Thymus (tissue), 11 donors: ENCODE measurements at regions not wholly inside any gene's neighbourhood (a gene's known extent, or its start where the extent isn't known, plus 50 kb on each side); places are given as distances from the start of the nearest gene placed in this dataset.
"Not testable (repeated sequence)": the region's sequence is repeated elsewhere in the genome, so short reads cannot be mapped to it uniquely, and the experiment has no call there.

Experiments used
- DNase-seq, 9 donors: peaks; one replicate each; pipeline ENCODE4 v3.0.0-alpha.2; 2013; ENCODE audit warnings: low spot score in 9 of 9, low read depth in 6 of 9, missing footprints in 1 of 9
- H3K27ac ChIP-seq, 2 donors: one replicate each; pipeline ENCODE4 v1.5.1; 2013; ENCODE audit warnings: control low read depth in 1 of 2, low read depth in 1 of 2, low read length in 1 of 2, mild to moderate bottlenecking in 1 of 2, moderate library complexity in 1 of 2
- H3K27me3 ChIP-seq, 2 donors: one replicate each; pipeline ENCODE4 v1.5.1; 2013; ENCODE audit warnings: low read length in 1 of 2; ENCODE audit not compliant: control insufficient read depth in 2 of 2, insufficient read depth in 1 of 2
- H3K36me3 ChIP-seq, 2 donors: one replicate each; pipeline ENCODE4 v1.5.1; 2013; ENCODE audit warnings: low read length in 1 of 2, mild to moderate bottlenecking in 1 of 2, moderate library complexity in 1 of 2; ENCODE audit not compliant: control insufficient read depth in 2 of 2, insufficient read depth in 2 of 2
- H3K4me1 ChIP-seq, 2 donors: one replicate each; pipeline ENCODE4 v1.5.1; 2013; ENCODE audit warnings: low read length in 2 of 2; ENCODE audit not compliant: control insufficient read depth in 2 of 2, insufficient read depth in 2 of 2
- H3K4me3 ChIP-seq, 2 donors: one replicate each; pipeline ENCODE4 v1.5.1; 2013; ENCODE audit warnings: low read length in 2 of 2, control low read depth in 1 of 2, mild to moderate bottlenecking in 1 of 2
- H3K9me3 ChIP-seq, 2 donors: one replicate each; pipeline ENCODE4 v1.5.1; 2013; ENCODE audit warnings: low read length in 1 of 2, mild to moderate bottlenecking in 1 of 2; ENCODE audit not compliant: control insufficient read depth in 2 of 2, insufficient read depth in 1 of 2
- WGBS: extraction: QIAGEN DNeasy Blood & Tissue Kit; methylation state at CpG from one replicate; pipeline ENCODE4 v1.1.7; 2013; 5-methylcytosine and 5-hydroxymethylcytosine counted together
- donor health status: healthy.

GRCh38 chr11:134957540-134958335, 545.7 kb upstream of the B3GAT1 start:
- no peak for DNase-seq
- H3K27me3 ChIP-seq = no peaks in the 10 kb centered on the region
- no peaks in the 10 kb centered on the region for H3K9me3 ChIP-seq
- 84% methylated on average over 17 of the region's 17 CpGs for WGBS
- no peaks in the 10 kb centered on the region for H3K4me1 ChIP-seq
- H3K4me3 ChIP-seq = no peak overlapping the region
- no peaks in the 10 kb centered on the region for H3K36me3 ChIP-seq
- H3K27ac ChIP-seq = no peak overlapping the region

- no peak overlapping the region for H3K27ac ChIP-seq
- no peaks in the 10 kb centered on the region for H3K9me3 ChIP-seq
- no peaks in the 10 kb centered on the region for H3K36me3 ChIP-seq
- H3K4me3 ChIP-seq = no peak overlapping the region
- no peaks in the 10 kb centered on the region for H3K4me1 ChIP-seq
- no peak for DNase-seq
- H3K27me3 ChIP-seq = no peaks in the 10 kb centered on the region
- 94% methylated on average over 13 of the region's 13 CpGs for WGBS
Observed at GRCh38 chr11:134956450-134957210, 544.6 kb upstream of the B3GAT1 start.

GRCh38 chr11:134955970-134956369, 543.9 kb upstream of the B3GAT1 start:
- WGBS = 95% methylated on average over 4 of the region's 4 CpGs

GRCh38 chr11:134955281-134955680, 543.2 kb upstream of the B3GAT1 start:
- Histone ChIP-seq H3K27me3 (no peaks in the 10 kb centered on the region), H3K27ac (no peak overlapping the region), H3K4me3 (no peak overlapping the region), H3K9me3 (no peaks in the 10 kb centered on the region), H3K4me1 (no peaks in the 10 kb centered on the region), H3K36me3 (no peaks in the 10 kb centered on the region)
- WGBS = 91% methylated on average over 9 of the region's 9 CpGs
- no peak for DNase-seq

More at GRCh38 chr11:134955970-134956369, 543.9 kb upstream of the B3GAT1 start:
- not testable (repeated sequence) for H3K36me3 ChIP-seq, H3K4me3 ChIP-seq, H3K4me1 ChIP-seq, H3K27me3 ChIP-seq, H3K27ac ChIP-seq, DNase-seq, H3K9me3 ChIP-seq

- H3K27me3 ChIP-seq, DNase-seq, H3K36me3 ChIP-seq, H3K4me3 ChIP-seq, H3K9me3 ChIP-seq, H3K4me1 ChIP-seq, H3K27ac ChIP-seq: not testable (repeated sequence)
- WGBS = 94% methylated on average over 4 of the region's 4 CpGs
Observed at GRCh38 chr11:134954456-134954855, 542.4 kb upstream of the B3GAT1 start.

GRCh38 chr11:134953417-134953970, 541.5 kb upstream of the B3GAT1 start:
- H3K9me3 ChIP-seq, H3K27ac ChIP-seq, DNase-seq, H3K27me3 ChIP-seq, H3K4me3 ChIP-seq, H3K4me1 ChIP-seq, H3K36me3 ChIP-seq: not testable (repeated sequence)
- 93% methylated on average over 2 of the region's 2 CpGs for WGBS

- no peak for DNase-seq
- no peaks in the 10 kb centered on the region for H3K4me1 ChIP-seq
- 73% methylated on average over 6 of the region's 6 CpGs for WGBS
- no peaks in the 10 kb centered on the region for H3K9me3 ChIP-seq
- no peak overlapping the region for H3K4me3 ChIP-seq
- no peaks in the 10 kb centered on the region for H3K36me3 ChIP-seq
- no peak overlapping the region for H3K27ac ChIP-seq
- H3K27me3 ChIP-seq = no peaks in the 10 kb centered on the region
Observed at GRCh38 chr11:134951305-134951700, 539.3 kb upstream of the B3GAT1 start.

GRCh38 chr11:134950692-134951304, 538.8 kb upstream of the B3GAT1 start:
- Histone ChIP-seq H3K4me1 (no peaks in the 10 kb centered on the region), H3K4me3 (no peak overlapping the region), H3K36me3 (no peaks in the 10 kb centered on the region), H3K27ac (no peak overlapping the region), H3K27me3 (no peaks in the 10 kb centered on the region), H3K9me3 (no peaks in the 10 kb centered on the region)
- DNase-seq = no peak
- 86% methylated on average over 8 of the region's 8 CpGs for WGBS
